ENCODE measurements at regions not wholly inside any gene's neighbourhood (a gene's known extent, or its start where the extent isn't known, plus 50 kb on each side); places are given as distances from the start of the nearest gene placed in this dataset.

DNA sequence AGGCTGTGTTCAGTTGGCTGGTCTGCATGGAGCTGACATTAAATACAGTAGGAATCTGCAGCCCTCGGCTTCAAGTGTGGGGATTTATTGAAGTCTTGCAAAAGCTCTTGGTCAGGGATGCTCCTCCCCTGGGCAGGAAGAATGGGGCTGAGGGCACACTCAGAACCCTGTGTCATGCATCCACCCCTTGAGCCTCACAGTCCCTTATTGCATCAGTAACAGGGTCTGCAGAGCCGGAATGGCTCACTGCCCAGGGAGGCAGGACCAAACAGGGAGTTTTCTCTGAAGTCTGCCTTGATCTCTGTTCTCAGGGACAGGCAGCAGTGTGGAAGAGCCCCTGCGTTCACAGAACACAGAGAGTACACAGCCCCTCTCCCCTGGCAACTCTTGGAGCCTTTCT, 216.8 kb downstream of the ENGASE start:
- TF ChIP-seq, protein P1, sequence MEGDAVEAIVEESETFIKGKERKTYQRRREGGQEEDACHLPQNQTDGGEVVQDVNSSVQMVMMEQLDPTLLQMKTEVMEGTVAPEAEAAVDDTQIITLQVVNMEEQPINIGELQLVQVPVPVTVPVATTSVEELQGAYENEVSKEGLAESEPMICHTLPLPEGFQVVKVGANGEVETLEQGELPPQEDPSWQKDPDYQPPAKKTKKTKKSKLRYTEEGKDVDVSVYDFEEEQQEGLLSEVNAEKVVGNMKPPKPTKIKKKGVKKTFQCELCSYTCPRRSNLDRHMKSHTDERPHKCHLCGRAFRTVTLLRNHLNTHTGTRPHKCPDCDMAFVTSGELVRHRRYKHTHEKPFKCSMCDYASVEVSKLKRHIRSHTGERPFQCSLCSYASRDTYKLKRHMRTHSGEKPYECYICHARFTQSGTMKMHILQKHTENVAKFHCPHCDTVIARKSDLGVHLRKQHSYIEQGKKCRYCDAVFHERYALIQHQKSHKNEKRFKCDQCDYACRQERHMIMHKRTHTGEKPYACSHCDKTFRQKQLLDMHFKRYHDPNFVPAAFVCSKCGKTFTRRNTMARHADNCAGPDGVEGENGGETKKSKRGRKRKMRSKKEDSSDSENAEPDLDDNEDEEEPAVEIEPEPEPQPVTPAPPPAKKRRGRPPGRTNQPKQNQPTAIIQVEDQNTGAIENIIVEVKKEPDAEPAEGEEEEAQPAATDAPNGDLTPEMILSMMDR (IDR thresholded peaks at IDR 0.05; ENCODE audit: insufficient read depth, low read length, poor library complexity, severe bottlenecking): no peak
- no peak for TF ChIP-seq EZH2phosphoT487 (conservative IDR thresholded peaks at IDR 0.05; ENCODE audit: low read length)
- Histone ChIP-seq H2AFZ (ENCODE audit: low read depth, low read length, severe bottlenecking) (no peak overlapping the region), H3K4me2 (ENCODE audit: low read depth, low read length, poor library complexity, severe bottlenecking) (no peak overlapping the region), H3K36me3 (ENCODE audit: low read length) (no peaks in the 10 kb centered on the region), H3K9ac (ENCODE audit: low read length) (no peak overlapping the region), H3K27me3 (ENCODE audit: low read length) (no peaks in the 10 kb centered on the region), H4K20me1 (ENCODE audit: low read depth, low read length) (no peaks in the 10 kb centered on the region), H3K9me3 (ENCODE audit: insufficient read depth, low read length) (no peaks in the 10 kb centered on the region), H3K4me3 (ENCODE audit: insufficient read depth, low read length, poor library complexity, severe bottlenecking) (no peak overlapping the region), H3K9me2 (replicated peaks; ENCODE audit: insufficient read depth, low read length) (no peaks in the 10 kb centered on the region), H3K79me2 (ENCODE audit: insufficient read depth, low read length) (no peaks in the 10 kb centered on the region), H3K27ac (ENCODE audit: low read depth, low read length) (no peak overlapping the region), H3F3A (ENCODE audit: insufficient read depth) (no peaks in the 10 kb centered on the region)

DNA sequence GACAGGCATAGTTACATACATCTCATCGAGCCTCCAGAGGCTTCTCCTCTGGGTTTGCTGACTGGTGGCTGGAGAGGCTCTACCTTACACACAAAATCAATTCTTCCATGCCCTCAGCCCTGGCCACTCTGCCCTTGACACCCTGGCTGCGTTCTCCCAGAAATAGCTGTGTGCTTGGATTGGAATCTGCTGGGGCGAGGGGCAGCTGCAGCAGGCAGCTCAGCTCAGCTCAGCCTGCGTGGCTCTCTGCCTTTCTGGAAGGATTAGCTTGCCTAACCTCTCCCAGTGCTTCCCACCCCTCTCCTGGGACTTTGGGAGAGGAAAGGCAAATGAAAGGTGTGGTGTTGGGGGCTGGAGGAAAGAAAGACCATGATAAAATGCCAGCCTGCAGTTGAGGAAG, 216.1 kb downstream of the ENGASE start:
- no peaks in the 10 kb centered on the region for H3K36me3 ChIP-seq (ENCODE audit: low read length)
- no peak overlapping the region for H3K4me3 ChIP-seq (ENCODE audit: insufficient read depth, low read length, poor library complexity, severe bottlenecking)
- TF ChIP-seq EZH2phosphoT487 (conservative IDR thresholded peaks at IDR 0.05; ENCODE audit: low read length): no peak
- TF ChIP-seq, protein P1 (IDR thresholded peaks at IDR 0.05; ENCODE audit: insufficient read depth, low read length, poor library complexity, severe bottlenecking): no peak
- H2AFZ ChIP-seq (ENCODE audit: low read depth, low read length, severe bottlenecking): no peak overlapping the region
- H3K9me3 ChIP-seq (ENCODE audit: insufficient read depth, low read length): no peaks in the 10 kb centered on the region
- H3K27me3 ChIP-seq (ENCODE audit: low read length): no peaks in the 10 kb centered on the region
- no peak overlapping the region for H3K4me2 ChIP-seq (ENCODE audit: low read depth, low read length, poor library complexity, severe bottlenecking)
- H3K79me2 ChIP-seq (ENCODE audit: insufficient read depth, low read length): no peaks in the 10 kb centered on the region
- no peaks in the 10 kb centered on the region for H3K9me2 ChIP-seq (replicated peaks; ENCODE audit: insufficient read depth, low read length)
- H3K27ac ChIP-seq (ENCODE audit: low read depth, low read length): no peak overlapping the region
- H4K20me1 ChIP-seq (ENCODE audit: low read depth, low read length): no peaks in the 10 kb centered on the region
- H3F3A ChIP-seq (ENCODE audit: insufficient read depth): no peaks in the 10 kb centered on the region
- no peak overlapping the region for H3K9ac ChIP-seq (ENCODE audit: low read length)

DNA sequence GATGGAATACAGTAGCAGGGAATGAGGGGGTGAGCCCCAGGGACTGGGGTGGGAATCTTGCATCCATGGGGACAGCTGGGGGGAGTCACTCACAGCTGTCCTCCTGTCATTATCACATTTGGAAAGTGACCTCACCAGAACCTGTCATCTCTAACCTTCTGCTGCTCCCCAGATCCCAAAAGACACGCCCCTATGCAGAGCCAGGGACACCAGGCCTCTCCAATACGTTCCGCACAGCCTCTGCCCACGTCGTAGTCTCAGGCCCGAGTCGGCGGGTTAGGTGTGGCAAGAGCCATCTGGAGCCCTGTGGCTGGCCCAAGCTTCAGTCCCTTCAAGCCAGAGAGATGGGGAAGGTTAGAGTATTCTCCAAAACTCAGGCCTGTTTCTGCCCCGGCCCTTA, 214.3 kb downstream of the ENGASE start:
- H3F3A ChIP-seq (ENCODE audit: insufficient read depth): no peaks in the 10 kb centered on the region
- no peak overlapping the region for H3K4me2 ChIP-seq (ENCODE audit: low read depth, low read length, poor library complexity, severe bottlenecking)
- H3K36me3 ChIP-seq (ENCODE audit: low read length): no peaks in the 10 kb centered on the region
- H4K20me1 ChIP-seq (ENCODE audit: low read depth, low read length): no peaks in the 10 kb centered on the region
- H3K9me3 ChIP-seq (ENCODE audit: insufficient read depth, low read length): no peaks in the 10 kb centered on the region
- no peak overlapping the region for H2AFZ ChIP-seq (ENCODE audit: low read depth, low read length, severe bottlenecking)
- no peak overlapping the region for H3K27ac ChIP-seq (ENCODE audit: low read depth, low read length)
- H3K9me2 ChIP-seq (replicated peaks; ENCODE audit: insufficient read depth, low read length): no peaks in the 10 kb centered on the region
- H3K79me2 ChIP-seq (ENCODE audit: insufficient read depth, low read length): no peaks in the 10 kb centered on the region
- TF ChIP-seq, protein P1 (IDR thresholded peaks at IDR 0.05; ENCODE audit: insufficient read depth, low read length, poor library complexity, severe bottlenecking): no peak
- TF ChIP-seq EZH2phosphoT487 (conservative IDR thresholded peaks at IDR 0.05; ENCODE audit: low read length): no peak
- no peaks in the 10 kb centered on the region for H3K27me3 ChIP-seq (ENCODE audit: low read length)
- no peak overlapping the region for H3K9ac ChIP-seq (ENCODE audit: low read length)
- H3K4me3 ChIP-seq (ENCODE audit: insufficient read depth, low read length, poor library complexity, severe bottlenecking): no peak overlapping the region

All from SU-DHL-6 (cell line).